Hepatic stellate cell (primary cell): ENCODE measurements at regions not wholly inside any gene's neighbourhood (a gene's known extent, or its start where the extent isn't known, plus 50 kb on each side); places are given as distances from the start of the nearest gene placed in this dataset.
A peak's percentile ranks its signal among the peaks of the same experiment; 100 is the strongest.
"Not testable (repeated sequence)": the region's sequence is repeated elsewhere in the genome, so short reads cannot be mapped to it uniquely, and the experiment has no call there.

Experiments used
- DNase-seq: peaks from one replicate; pipeline ENCODE4 v3.0.0; 2011; ENCODE audit warnings: low spot score

DNA sequence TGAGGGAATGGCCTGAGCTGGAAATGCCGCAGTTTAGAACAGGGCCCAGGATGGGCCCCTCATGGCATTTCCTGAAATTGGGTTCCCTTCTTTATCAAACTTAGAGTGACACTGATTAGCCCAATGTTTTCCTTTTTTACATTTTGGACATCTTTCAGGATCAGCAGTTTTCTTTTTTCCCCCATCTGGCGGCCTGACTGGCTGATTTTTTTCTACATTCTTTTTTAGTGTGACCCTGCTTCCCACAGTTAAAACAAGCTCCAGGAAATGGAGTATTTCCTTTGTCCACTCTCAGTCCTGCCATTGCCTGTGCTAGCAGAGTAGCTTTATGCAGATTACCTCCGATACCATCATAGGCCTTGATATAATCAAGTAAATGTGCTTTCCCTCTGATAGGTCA is 185.8 kb upstream of the IGF1 start:
- not testable (repeated sequence) for DNase-seq

DNA sequence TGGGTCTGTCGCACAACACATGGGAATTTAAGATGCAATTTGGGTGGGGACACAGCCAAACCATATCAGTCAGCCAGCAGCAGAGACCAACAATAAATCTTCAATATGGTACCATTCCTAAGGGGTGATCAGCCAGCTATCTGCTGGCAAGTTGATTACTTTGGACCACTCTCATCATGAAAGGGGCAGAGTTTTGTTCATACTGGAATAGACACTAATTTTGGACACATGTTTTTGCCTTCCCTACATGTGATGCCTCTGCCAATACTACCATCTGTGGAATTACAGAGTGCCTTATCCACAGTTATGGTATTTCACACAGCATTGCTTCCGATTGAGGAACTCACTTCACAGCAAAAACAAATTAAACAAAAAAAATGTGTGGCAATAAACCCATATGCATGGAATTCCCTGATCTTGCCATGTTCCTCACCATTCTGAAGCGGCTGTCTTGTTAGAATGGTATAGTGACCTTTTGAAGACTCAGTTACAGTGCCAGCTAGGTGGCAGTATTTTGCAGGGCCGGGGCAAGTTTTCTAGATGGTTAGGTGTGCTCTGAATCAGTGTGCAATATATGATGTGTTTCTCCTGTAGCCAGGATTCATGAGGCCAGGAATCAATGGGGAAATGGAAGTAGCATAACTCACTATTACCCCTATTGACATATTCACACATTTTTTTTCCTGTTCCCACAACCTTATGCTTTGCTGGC is 179.0 kb upstream of the IGF1 start:
- DNase-seq = no peak

DNA sequence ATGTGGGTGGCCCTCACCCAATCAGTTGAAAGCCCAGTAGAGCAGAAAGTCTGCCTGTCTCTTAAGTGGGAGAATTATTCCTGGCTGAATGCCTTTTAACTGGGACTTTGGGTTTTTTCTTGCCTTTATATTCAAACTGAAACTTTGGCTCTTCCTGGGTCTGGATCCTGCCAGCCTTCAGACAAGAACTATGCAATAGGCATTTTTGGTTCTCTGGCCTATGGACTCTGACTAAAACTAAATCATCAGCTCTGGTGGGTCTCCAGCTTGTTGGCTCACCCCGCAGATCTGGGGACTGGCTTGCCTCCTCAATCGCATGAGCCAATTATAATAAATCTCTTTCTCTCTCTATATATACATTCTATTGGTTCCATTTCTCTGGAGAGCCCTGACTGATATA is 173.0 kb upstream of the IGF1 start:
- no peak for DNase-seq

DNA sequence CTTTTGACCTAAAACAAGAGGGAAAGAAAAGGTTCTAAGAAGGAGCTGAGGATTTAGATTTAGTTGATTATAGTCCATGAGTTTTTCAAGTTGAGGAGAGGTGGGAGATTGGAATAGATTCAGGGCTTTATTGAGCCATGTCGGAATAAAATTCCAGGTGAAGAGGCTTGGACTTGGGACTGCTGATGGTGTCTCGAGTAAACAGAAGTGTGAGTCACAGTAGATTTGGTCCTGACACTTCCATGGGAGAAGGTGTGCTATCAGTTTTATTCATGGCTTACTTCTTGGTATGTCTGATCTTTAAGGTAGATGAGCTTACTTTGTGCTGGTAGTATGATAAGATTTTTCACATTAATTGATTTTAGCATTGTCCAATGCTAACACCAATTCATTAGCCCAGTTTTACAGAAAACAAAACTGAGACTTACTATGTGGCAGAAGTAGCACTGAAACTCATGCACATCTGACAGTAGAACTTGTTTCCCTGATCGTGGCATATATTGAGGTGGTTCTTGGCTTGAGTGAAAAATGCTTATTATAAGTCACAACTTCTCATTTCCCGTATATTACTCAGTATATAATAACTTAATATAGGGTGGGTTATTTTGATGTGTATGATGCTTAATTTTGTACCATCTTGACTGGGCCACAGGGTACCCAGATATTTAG is 172.4 kb upstream of the IGF1 start:
- DNase-seq = no peak

DNA sequence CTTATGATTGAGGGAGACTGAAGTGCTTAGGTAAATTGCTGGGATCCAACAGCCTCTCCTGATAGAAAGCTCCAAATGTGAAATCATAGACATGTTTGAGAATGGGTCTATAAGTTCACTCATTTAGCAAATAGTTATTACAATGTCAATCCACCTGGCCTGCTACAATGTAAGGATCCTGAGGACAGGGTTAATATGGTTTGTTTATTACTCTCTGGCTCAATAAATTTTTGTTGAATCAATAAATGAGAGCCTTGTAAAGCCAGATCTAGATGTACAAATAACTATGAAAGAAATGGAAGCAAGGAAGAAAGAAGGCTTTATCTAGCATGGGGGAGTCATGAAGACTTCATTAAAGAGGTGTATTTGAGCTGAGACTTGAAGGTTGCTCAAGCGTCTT is 165.6 kb upstream of the IGF1 start:
- no peak for DNase-seq

DNA sequence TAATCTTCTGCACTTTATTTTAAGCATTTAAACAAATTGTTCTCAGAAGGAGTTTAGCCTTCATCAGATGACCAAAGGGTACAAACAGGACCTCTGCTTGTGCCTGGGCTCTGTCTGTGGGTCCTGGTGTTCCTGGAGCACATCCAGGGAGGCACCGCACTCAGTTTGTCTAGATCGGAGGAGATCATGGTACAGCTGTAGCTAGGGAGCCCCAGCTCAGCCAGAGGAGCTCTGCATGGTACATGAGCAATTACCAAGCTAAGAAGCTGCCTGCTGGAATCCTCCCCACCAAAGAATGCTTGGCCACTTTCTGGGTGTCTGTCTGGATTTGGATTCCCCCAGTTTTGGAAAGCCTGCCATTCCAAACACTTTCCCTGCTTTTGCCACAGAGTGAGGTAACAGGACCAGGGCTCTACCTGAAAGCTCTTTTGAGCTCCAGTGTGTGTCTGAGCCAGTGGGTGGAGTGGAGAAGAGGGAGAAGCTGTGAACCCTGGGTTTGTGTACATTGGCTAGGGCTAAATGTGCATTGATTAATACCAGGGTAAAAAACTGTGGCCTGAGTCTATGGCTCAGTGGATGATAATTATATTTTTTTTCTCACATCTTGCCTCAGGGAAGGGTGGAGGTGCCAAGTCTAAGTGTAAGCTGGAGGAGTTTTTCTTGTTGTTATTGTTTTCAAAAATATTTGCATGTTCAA is 163.7 kb upstream of the IGF1 start:
- no peak for DNase-seq

DNA sequence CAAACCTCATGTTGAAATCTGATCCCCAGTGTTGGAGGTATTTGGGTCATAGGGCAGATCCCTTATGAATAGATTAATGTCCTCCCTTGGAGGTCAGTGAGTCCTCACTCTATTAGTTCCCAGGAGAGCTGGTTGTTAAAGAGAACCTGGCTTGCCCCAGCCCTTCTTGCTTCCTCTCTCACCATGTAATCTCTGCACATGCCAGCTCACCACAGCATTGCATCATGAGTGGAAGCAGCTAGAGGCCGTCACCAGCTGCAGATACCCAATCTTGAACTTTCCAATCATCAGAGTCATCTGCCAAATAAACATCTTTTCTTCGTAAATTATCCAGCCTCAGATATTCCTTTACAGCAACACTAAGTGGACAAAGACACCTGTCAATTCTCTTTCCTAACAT is 161.8 kb upstream of the IGF1 start:
- no peak for DNase-seq

DNA sequence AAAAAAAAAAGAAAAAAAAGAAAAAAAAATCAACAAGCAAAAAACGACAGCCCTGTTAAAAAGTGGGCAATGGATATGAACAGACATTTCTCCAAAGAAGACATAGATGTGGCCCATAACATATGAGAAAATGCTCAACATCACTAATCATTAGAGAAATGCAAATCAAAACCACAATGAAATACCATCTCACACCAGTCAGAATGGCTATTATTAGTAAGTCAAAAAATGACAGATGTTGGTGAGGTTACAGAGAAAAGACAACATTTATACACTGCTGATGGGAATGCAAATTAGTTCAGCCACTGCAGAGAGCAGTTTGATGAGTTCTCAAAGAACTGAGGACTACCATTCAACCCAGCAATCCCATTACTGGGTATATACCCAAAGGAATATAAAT is 160.3 kb upstream of the IGF1 start:
- DNase-seq = not testable (repeated sequence)

DNA sequence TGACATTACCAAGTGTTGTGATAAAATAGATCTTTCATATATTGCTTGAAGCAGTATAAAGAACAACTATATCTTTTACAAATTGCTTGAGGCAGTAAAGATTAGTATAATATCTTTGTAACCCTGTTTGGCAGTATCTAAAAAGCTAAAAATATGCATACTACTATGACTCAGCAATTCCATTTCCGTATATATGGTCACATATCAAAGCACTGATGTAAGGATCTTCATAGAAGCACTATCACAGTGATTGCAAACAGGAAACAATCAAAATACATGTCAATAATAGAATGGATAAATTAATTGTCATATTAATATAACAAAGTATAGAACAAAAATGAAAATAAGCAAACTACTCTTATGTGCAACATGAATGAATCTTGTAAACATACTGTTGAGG is 158.4 kb upstream of the IGF1 start:
- DNase-seq = no peak

DNA sequence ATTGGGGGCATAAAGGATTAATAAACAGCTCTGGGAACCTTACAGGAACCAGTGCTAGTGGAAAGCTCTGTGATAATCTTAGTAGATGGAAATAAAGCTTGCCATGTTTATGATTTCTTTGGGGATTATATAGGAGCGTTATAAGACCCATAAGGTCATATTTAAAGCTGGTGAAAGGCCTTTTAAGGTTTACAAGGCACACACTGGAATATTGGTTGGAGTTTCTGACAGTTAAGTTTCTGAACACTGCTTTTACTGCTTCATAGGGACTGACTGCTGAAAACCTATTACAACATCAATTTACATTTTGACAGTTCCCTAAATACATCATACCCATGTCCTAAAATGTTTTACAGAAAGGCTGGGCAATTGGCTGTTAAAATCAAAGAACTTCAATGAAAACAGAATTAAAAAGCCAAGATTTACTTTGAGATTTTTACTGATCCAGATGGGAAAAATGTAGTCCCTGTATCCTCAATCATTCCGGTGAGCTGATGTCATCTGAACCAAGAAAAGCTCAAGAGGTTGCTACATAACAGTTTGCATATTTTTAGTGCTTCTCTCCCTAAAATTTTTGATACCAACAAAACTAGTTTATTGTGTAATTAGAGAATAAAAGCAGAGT is 153.7 kb upstream of the IGF1 start:
- peak; percentile 3 for DNase-seq

DNA sequence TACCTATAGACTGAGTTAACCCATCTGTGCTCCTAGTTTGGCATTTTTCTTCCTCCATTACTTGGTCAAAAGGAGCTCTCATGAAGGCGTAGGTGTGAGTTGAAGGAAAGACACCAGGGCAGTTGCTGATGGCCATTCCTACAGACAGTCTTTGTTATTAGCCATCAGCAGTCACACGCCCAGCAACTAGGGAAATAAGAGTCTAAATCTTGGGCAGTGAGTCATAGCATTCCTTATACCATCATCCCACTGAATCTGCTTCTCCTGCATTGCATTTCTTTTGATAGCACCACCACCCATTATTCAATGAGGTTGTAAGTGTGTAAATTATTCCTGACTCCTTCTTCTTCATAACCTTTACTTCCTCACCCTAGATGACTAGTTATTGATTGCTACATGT is 150.9 kb upstream of the IGF1 start:
- DNase-seq = peak; percentile 9

DNA sequence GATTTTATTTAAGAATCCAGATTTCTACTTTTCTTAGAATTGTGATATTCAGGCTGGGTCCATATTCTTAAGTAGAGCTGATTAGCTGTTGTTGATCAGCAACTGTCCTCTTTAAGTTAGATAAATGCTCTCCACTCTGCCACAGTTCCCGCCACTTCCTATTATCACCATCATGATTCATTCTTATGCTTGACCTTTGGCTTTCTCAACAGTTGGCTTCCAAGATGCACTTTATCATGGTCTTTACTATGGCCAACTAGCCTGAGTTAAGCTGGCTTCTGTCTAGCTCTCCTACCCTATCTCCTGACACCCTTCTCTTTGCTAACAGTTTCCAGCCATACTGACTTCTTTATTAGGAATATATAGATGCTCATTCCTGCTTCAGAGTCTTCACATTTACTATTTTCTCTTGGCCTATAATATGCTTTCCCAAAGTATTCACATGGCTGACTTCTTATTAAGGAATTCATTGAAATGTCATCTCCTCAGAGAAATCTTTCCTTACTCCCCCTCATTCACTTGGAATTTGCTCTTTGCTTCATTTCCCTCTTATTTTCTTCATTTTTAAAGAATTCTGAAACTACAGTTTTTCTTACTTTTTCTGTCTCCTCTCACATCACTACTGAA is 149.0 kb upstream of the IGF1 start:
- no peak for DNase-seq

DNA sequence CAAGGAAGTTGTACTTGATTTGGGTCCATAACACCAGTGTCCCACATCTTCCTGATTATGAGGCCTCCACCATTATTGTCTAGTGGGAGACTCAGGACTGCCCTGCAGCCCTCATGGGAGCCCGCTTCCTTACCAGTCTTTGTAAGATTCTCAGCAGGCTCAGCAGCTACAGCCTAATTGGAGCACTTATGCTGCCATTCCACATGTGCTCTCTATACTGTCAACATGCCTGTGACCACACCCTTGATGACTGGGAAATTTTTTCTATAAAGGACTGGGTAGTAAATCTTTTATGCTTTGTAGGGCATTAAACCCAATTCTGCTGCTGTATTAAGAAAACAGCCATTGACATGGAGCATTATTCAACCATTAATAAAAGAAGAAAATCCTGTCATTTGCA is 145.5 kb upstream of the IGF1 start:
- DNase-seq = no peak

DNA sequence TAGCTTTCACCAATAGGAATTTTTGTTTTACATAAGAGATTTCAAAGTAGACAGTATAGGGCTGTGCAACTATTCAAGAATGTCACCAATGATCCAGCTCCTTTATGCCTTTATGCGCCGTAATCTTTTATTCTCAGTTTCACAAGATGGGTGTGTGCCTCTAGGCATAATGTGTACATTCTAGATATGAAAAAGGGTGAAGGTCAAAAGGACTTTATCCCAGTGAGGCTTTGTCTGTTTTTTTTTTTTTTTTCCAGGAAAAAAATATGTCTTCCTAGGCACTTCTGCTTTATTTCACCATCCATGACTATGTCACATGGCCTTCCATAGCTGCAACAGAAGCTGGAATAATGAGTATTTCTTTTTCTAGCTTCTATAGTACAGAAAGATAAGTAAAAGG is 142.3 kb upstream of the IGF1 start:
- no peak for DNase-seq

DNA sequence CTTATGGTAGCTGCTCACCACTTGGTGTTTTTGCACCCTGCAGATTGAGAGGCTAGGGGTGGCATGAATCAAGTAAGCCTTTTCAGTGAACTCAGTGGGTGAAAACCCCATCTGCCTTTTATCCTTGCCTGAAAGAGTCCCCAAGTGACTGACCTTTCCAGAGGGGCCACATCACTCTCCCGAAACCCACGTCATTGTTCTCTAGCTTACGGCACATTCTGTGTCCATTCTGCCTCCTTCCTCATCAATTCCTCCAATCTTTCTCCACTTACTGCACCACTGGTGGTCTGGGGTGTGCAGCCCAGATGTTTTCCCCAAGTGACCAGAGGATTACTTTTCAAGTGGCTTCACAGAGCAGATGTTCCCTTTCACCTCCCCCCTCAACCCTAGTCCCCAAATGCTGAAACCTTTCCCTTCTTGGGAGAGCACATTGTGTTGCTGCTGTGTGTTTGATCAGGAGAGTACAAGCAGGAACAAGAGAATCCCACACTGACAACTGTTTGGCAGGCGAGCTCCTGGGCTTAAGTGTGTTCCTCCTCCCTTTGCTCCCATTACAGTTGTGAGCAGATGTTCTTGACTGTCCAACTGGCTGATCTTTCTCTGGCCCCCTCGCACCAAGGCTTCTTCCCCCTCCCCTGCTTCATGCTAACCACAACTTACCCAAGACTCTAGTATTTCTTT is 138.0 kb upstream of the IGF1 start:
- DNase-seq = no peak

DNA sequence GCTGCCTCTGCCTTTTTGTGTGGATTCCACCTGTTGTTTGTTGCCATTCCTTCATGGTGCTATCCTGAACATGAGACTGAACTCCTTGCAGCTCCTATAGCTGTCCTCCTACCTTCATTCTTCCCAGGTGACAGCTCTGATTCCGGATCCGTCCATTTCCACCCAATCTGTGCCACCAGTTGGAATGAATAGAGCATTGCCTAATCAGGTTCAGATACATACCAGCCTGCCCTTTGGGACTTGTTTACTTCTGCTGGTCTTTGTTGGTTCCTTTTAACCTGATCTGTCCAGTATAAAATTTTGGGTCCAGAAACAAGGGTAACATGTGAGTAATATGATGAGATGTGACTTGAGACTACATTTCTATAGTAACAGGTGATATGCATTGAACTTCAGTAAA is 136.3 kb upstream of the IGF1 start:
- DNase-seq = no peak

DNA sequence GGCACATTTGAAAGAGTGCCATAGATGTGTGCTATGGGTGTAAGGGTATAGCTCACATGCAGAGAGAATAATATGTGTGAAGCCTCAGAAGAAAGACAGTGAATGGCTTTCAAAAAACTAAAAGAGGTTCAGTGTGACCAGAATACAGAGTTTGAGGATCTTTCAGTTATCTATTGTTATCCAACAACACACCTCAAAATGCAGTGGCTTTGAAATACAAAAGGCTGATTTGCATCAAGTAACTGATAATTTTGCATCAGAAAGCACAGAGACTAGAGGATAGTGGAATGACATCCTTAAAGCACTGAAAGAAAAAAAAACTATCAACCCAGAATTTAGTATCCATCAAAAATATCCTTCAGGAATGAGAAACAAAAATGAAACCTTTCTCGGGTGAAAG is 131.6 kb upstream of the IGF1 start:
- DNase-seq = no peak

DNA sequence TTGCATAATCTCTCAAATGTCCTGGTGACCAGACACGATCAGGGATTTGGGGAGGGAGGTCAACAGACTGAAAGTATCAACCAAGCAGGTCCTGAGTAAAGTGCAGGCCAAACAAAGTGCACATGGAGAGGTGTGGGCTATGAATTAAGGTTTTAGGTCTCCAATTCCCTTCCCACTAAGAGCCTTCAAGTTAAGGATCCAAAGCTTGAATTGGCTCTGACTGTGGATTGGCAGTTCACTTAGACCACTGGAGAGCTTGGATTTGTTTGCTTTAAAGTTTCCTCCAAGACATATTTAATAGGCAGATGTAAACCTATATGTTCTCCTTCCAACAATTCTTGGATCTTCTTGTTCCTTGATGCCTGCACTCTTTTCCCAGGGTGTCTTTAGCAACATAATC is 129.6 kb upstream of the IGF1 start:
- no peak for DNase-seq

DNA sequence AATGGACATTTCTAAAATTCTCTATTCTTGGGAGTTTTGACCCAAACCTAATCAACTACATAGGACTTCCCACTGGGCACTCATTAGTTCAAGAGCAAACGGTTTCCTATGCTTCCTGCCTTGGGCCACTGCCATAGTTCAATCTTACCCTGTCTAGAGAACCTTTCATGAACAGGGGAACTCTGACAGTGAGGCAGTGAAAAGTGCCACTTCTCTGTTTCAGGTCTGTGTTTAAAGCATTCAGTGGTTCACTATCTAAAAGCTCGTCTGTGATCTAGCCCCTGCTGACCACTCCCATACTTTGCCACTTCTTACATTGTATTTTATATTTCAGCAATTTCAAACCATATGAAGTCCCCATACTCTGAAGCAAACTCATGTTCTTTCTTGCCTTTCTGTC is 122.7 kb upstream of the IGF1 start:
- no peak for DNase-seq

DNA sequence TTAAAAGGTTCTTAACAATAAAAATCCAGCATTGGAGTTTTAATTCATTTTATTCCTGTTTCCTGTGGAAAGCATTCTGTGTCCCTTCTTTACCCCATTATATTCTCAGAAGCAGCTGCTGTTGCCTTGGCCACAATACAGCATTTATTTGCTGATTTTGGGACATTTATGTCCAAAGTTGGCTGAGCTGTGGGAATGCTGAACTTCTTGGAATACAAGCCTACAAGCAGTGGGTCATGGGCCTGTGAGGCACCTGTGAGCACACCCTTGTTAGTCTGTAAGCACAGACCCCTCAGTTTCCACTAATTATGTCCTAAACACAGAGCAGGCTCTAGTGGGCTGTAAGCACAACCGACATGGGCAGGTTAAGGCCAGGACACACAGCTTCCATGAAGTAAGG is 122.2 kb upstream of the IGF1 start:
- DNase-seq = no peak

DNA sequence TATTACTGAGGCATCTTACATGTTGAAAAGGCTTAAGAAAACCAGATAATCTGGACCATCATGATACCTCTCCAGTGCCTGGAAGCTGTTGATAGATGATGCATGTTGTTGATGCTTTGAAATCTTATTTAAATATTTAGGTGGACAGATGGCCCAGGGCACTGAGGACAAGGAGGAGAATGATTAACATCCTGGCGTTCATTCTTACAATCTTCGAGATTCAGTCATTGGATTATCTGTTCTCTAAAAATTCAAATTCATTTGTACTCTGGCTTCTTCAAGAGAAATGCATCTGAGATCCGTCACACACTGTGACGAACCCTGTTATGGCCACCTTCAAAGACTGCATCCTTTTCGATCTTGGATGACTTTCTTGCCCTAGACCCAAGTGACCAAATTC is 121.3 kb upstream of the IGF1 start:
- no peak for DNase-seq

DNA sequence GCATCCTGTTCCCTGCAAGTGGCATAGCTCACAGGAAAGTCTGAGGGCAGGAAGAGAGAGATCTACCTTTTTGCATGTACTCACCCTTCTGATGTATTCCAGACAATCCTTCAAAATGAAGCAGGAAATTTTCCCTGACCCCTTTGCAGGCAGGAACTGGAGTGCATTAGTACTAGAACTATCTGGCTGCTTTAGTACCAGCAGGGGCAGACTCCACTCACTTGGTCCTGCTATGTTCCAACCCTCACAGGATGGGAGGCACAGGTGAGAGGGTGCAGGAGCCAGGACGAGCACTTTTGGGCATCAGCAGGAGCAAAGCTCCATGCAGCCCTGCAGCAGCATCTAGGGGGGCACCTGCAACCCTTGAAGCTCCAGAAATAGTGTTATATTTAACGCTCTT is 116.3 kb upstream of the IGF1 start:
- DNase-seq = no peak
